DOHH2 (cell line): ENCODE measurements at regions not wholly inside any gene's neighbourhood (a gene's known extent, or its start where the extent isn't known, plus 50 kb on each side); places are given as distances from the start of the nearest gene placed in this dataset.

ENCODE experiments used
- CTCF ChIP-seq: fragments of 200-600 bp; sonication (generic); IDR thresholded peaks from one replicate; pipeline ENCODE4 v1.5.1; 2014; ENCODE audit warnings: antibody characterized with exemption, mild to moderate bottlenecking, low read depth, low read length; ENCODE audit not compliant: poor library complexity, severe bottlenecking
- EZH2phosphoT487 ChIP-seq: fragments of 200-600 bp; sonication (generic); IDR thresholded peaks from 2 replicates; pipeline ENCODE4 v1.6.1; 2017; ENCODE audit warnings: borderline replicate concordance, mild to moderate bottlenecking, antibody characterized with exemption, low read length, moderate library complexity, mixed read lengths

DNA sequence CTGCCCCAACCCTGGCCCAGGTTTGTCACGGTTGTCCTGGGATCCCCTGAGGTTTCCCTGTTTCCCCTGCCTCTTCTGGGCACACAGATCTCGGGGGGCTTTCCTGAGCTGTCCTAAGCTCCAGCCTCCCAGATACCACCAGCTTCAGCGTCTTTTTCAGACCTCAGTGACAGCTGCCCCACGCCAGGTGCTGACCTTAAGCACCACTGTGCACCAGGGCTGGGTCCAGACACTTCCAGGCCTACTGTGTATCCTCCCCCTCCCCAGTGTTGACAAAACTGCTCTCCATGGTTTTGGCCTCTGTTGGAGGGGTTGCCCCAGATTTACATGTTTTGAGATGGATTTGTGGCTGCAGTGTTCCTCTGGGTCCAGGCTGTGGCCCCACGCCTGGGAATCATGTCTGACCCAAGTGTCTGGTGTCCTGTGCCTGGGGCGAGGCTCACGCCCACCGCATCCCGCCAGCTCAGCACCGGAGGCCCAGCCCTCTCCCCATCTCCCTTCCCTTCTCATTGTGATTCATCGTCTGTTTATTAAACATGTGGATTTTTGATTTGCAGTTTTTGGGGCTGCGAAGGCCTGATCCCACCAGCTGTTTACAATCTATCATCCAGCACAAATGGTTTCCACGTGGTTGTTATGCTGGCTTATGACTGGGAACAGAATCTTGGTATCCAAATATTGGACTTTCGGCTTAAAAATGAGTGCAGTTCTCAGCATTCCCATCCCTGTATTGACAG lies 82.1 kb downstream of the METRNL start:
- no peak for TF ChIP-seq CTCF
- no peak for TF ChIP-seq EZH2phosphoT487
